ENCODE measurements at regions not wholly inside any gene's neighbourhood (a gene's known extent, or its start where the extent isn't known, plus 50 kb on each side); places are given as distances from the start of the nearest gene placed in this dataset.

DNA sequence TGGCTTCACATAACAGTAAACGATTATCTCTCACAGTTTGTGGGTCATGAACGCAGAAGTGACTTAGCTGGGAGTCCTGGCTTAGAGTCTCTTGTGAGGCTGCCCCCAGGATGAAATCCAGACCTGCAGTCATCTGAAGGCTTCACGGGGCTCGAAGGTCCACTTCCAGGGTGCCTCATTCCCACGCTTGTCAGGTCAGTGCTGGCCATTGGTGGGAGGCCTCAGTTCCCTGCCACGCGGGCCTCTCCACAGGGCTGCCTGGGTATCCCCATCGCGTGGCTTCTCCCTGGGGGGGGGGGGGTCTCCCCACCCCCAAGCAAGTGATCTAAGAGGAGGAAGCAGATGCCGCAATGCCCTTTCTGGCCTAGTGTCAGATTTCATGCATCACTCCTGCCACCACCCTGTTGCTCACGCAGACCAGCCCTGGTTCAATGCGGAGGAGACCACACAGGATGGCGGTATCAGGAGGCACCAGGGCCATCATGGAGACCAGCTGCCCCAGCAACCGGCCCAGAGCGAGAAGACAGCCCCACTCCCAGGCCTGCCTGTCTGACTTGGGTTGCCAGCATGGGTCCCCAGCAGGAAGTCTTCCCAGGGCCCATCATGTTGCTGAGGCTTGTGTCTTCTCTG, 77.3 kb upstream of the CDH5 start:
- DNase-seq (ENCODE audit: low read depth in 2 of 2) = no peak

GRCh38 chr16:66287926-66288325, 78.6 kb upstream of the CDH5 start:
- DNase-seq (ENCODE audit: low read depth in 2 of 2) = no peak

DNA sequence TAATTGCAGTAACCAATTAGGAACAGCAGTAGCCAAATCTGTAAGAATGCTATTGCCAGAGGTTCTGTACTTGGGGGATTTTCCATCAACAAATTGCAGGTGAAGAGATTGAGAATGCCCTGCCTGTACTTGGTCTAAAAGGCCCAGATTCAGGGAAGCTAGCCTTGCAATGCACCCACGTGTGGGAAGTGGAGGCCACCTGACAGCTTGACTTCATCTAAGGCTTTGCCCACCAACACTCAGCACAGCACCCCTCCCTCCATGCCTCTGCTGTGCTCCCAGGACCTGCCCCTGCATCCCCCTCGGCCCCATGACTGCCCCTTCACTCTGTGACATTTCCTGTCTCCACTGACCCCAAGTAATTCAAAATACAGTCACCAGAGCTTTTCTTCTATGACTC, 79.1 kb upstream of the CDH5 start:
- DNase-seq (ENCODE audit: low read depth in 2 of 2) = no peak

- DNase-seq (ENCODE audit: low read depth in 2 of 2) = no peak
Observed at GRCh38 chr16:66286527-66286926, 80.0 kb upstream of the CDH5 start.

GRCh38 chr16:66278604-66279262, 87.8 kb upstream of the CDH5 start:
- DNase-seq (ENCODE audit: low read depth in 2 of 2) = no peak

- DNase-seq (ENCODE audit: low read depth in 2 of 2) = no peak
Observed at GRCh38 chr16:66278111-66278531, 88.4 kb upstream of the CDH5 start.

GRCh38 chr16:66277311-66278070, 89.0 kb upstream of the CDH5 start:
- DNase-seq (ENCODE audit: low read depth in 2 of 2) = no peak

DNA sequence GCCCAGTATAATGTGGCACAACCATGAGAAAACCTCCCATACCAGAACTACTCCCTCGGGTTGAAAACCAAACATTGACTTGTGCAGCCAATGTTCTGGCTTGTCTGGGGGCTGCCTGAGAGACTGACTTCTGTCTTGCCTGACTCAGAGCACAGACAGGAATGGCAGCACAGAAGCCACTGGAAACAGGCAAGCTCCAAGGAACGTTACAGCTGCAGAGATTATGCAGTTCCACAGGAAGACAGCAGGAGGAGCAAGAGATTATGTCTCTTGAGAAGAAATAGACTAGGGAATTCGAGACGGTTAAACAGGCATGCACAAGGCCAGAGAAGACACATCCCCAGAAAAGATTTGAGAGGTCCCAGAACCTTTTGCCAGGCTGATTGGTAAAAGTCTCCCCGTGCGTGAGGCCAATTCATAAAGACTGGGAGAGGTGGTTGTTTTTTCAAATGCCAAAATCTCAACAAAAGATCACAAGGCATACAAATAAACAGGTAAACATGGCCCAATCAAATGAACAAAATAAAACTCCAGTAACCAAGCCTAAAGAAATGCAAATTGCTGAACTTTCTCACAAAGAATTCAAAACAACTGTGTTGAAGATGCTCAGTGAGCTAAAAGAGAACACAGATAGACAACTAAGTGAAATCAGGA, 90.6 kb upstream of the CDH5 start:
- DNase-seq (ENCODE audit: low read depth in 2 of 2) = no peak

GRCh38 chr16:66274335-66275110, 92.0 kb upstream of the CDH5 start:
- DNase-seq (ENCODE audit: low read depth in 2 of 2) = no peak

DNA sequence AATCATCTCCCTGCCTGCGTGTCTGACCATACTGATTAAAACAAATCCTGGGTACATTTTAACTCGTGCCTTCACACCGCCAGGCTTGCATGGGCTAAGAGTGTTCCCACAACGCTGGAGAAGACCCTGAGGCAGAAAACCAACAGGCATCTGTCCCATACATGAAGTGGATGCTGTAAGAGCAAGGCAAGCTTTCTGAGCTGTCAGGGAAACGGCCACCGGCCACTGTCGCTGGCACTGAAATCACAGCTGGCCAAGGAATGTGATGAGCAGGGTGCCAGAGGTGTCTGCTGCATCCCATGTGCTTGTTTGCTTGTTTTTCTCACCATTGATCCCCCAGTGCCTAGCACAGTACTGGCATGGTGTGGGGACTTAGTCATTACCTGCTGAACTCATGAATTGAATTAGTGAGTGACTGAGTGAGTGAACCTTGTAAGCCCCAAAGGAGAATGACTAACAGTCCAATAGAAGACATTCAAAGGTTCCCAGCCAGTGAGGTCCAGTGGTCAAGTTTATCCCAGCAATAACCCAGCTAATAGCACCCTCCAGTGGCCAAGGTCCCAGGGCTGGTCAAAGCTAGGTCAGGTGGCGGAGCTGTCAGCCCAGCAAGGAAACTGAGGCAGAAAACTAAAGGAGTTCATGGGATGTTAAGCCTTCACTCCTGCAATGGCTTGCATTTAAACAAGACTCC, 92.7 kb upstream of the CDH5 start:
- DNase-seq (ENCODE audit: low read depth in 2 of 2) = no peak

- no peak for DNase-seq (ENCODE audit: low read depth in 2 of 2)
Observed at GRCh38 chr16:66273053-66273452, 93.4 kb upstream of the CDH5 start.

GRCh38 chr16:66272461-66272860, 94.0 kb upstream of the CDH5 start:
- DNase-seq (ENCODE audit: low read depth in 2 of 2) = no peak

DNA sequence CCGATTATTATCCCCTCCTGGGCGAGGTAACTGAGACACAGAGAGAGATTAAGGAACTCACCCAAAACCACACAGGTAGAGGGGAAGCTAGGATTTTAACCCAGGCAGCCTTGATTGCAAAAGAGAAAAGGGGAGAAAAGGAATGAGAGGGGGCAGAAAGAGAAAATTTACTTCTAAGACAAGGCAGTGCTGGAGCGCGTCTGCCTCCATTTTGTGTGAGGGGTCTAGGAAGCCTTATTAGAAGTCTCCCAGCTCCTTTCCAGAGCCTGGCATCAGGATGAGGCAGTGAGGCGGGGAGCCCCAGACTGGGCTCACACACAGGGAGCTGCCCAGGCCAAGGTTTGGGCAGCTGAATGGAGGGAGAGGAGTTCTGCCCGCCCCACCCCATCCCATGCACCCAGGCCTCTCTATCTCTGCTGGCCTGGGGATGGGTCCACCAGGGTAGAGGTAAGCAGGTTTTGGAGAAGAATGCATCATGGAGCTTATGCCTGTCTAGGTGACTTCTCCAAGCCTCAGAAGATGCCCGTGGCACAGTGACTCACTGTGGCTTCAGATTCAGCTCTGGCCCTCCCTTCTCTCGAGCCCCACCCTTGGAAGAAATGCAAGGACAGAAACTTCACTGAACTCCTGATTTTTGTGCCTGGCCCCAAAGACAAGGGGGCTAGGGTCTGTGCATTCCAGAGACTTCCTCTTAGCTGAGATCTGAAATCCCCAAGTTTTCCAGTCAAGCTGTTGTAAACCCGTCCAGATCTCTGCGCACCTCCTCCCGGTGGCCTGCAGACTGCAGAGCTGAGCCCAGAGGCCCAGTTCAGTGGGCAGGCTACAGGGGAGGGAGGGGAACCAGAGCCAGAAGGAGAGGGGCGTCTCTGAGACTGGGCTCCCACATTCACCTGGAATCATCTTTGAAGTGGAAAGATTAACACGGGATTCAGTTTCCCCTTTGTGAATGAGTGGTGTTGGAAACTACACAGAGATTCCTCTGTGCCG, 95.1 kb upstream of the CDH5 start:
- DNase-seq (ENCODE audit: low read depth in 2 of 2) = no peak

GRCh38 chr16:66270333-66270927, 96.1 kb upstream of the CDH5 start:
- peak; percentile 42 to 62 for DNase-seq (ENCODE audit: low read depth in 2 of 2)

GRCh38 chr16:66269617-66270332, 96.7 kb upstream of the CDH5 start:
- no peak for DNase-seq (ENCODE audit: low read depth in 2 of 2)

DNA sequence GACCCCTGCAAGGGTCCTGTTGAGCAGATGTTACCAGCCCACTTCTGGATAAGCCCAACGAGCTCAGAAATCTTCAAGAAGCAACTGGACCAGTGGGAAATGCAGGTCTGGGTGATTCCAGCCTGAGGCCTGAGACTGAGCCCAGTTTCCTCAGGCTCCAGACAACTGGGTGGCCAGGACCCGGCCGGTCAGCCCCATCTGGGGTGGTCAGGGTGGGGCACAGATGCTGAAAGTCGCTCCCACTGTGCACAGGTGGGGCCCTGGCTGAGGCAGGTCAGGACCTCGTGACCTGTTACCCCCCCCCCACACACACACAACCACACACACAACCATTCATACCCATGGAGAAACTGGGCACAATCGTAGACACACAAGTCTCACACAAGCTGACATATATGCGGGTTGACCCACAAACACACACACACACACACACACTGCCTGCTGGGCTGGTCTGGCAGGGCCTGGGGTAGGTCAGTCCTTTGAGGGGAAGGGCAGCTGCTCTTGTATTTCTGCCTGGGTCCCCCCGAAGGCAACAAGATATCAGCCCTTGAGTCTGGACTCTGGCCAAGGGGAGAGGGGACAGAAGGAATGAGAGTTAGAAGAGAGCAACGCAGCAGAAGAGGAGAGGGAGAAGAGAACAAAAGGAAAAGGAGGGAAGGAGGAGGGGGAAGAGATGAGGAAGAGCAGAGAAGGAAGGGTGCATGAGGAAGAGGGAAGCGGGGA, 99.0 kb upstream of the CDH5 start:
- DNase-seq (ENCODE audit: low read depth in 2 of 2) = no peak

- no peak for DNase-seq (ENCODE audit: low read depth in 2 of 2)
Observed at GRCh38 chr16:66266436-66267291, 99.8 kb upstream of the CDH5 start.

All from activated CD4-positive, alpha-beta T cell treated with anti-CD3 and anti-CD28 coated beads for 24 hours (primary cell).